Right ventricle myocardium inferior (tissue), 1 donor: ENCODE measurements at regions not wholly inside any gene's neighbourhood (a gene's known extent, or its start where the extent isn't known, plus 50 kb on each side); places are given as distances from the start of the nearest gene placed in this dataset.
"Not testable (repeated sequence)": the region's sequence is repeated elsewhere in the genome, so short reads cannot be mapped to it uniquely, and the experiment has no call there.

ENCODE experiments used
- ATAC-seq: fragments of 200-7000 bp; cut with Tn5 transposase; one replicate; pipeline ENCODE4 v1.9.1; 2020; ENCODE audit warnings: mild to moderate bottlenecking, moderate library complexity
- DNase-seq: peaks from one replicate; pipeline ENCODE4 v3.0.0; 2021; ENCODE audit errors: missing footprints
- intact Hi-C: fragments of 100-400 bp; cut with DNase I; formaldehyde crosslinking; loops from one replicate; pipeline ENCODE4 v1.11.0; 2022
- donor health status: DM: no; HTN: yes; CAD: no; lungs with severe emphysema.

GRCh38 chr5:174625591-174626350, 98.6 kb upstream of the MSX2 start:
- DNase-seq (no peak), ATAC-seq (no peak)
- intact Hi-C loops: no loop called here

- no peak for ATAC-seq
- DNase-seq: no peak
- intact Hi-C loops: no loop called here
Measured at GRCh38 chr5:174626369-174626920, 97.9 kb upstream of the MSX2 start.

- intact Hi-C loops: no loop called here
- DNase-seq: no peak
- no peak for ATAC-seq
Measured at GRCh38 chr5:174636094-174636493, 88.3 kb upstream of the MSX2 start.

- DNase-seq (no peak), ATAC-seq (no peak)
- intact Hi-C loops: no loop called here
Measured at GRCh38 chr5:174642816-174643405, 81.5 kb upstream of the MSX2 start.

- intact Hi-C loops: no loop called here
- no peak for ATAC-seq
- no peak for DNase-seq
Measured at GRCh38 chr5:174644436-174644835, 79.9 kb upstream of the MSX2 start.

- ATAC-seq (no peak), DNase-seq (no peak)
- intact Hi-C loops: no loop called here
Measured at GRCh38 chr5:174644923-174645322, 79.5 kb upstream of the MSX2 start.

GRCh38 chr5:174645677-174646076, 78.7 kb upstream of the MSX2 start:
- DNase-seq (no peak), ATAC-seq (no peak)
- intact Hi-C loops: no loop called here

GRCh38 chr5:174648618-174649017, 75.8 kb upstream of the MSX2 start:
- intact Hi-C loops, ATAC-seq: not testable (repeated sequence)

GRCh38 chr5:174649391-174649790, 75.0 kb upstream of the MSX2 start:
- ATAC-seq (no peak), DNase-seq (no peak)
- intact Hi-C loops: no loop called here

More at GRCh38 chr5:174648618-174649017, 75.8 kb upstream of the MSX2 start:
- not testable (repeated sequence) for DNase-seq

- ATAC-seq: no peak
- no peak for DNase-seq
- intact Hi-C loops: no loop called here
Measured at GRCh38 chr5:174654442-174654841, 69.9 kb upstream of the MSX2 start.

- DNase-seq: no peak
- intact Hi-C loops: no loop called here
- no peak for ATAC-seq
Measured at GRCh38 chr5:174655351-174655750, 69.0 kb upstream of the MSX2 start.

- ATAC-seq (no peak), DNase-seq (no peak)
- intact Hi-C loops: no loop called here
Measured at GRCh38 chr5:174664180-174664850, 60.1 kb upstream of the MSX2 start.

- intact Hi-C loops: no loop called here
- DNase-seq (no peak), ATAC-seq (no peak)
Measured at GRCh38 chr5:174665347-174665746, 59.0 kb upstream of the MSX2 start.

GRCh38 chr5:174667526-174667925, 56.9 kb upstream of the MSX2 start:
- ATAC-seq (no peak), DNase-seq (no peak)
- intact Hi-C loops: no loop called here

- no peak for ATAC-seq
- DNase-seq: no peak
- intact Hi-C loops: no loop called here
Measured at GRCh38 chr5:174668349-174668748, 56.0 kb upstream of the MSX2 start.
